ENCODE measurements at regions not wholly inside any gene's neighbourhood (a gene's known extent, or its start where the extent isn't known, plus 50 kb on each side); places are given as distances from the start of the nearest gene placed in this dataset.

GRCh38 chr6:110035321-110035720 is 57.2 kb downstream of the GPR6 start:
- Histone ChIP-seq H3K4me2 (ENCODE audit: insufficient read depth, insufficient read length, low read length) (no peak overlapping the region), H3K14ac (ENCODE audit: insufficient read depth, low read length) (no peak overlapping the region), H4K8ac (replicated peaks; ENCODE audit: insufficient read length, low read depth, low read length) (no peak overlapping the region), H3K9me3 (ENCODE audit: control insufficient read depth, low read depth, low read length) (no peaks in the 10 kb centered on the region), H3K4me1 (ENCODE audit: insufficient read depth, low read length) (no peaks in the 10 kb centered on the region; the same call in 1 of the 2 replicates), H3K79me1 (ENCODE audit: insufficient read depth, low read depth, low read length, poor library complexity, severe bottlenecking) (no peaks in the 10 kb centered on the region), H3K27me3 (ENCODE audit: insufficient read depth, low read length) (no peaks in the 10 kb centered on the region), H3K56ac (ENCODE audit: insufficient read length, low read depth, low read length) (no peak overlapping the region), H2BK120ac (ENCODE audit: low read depth, low read length, poor library complexity, severe bottlenecking) (no peak overlapping the region), H2BK12ac (ENCODE audit: insufficient read length, low read depth, low read length) (no peak overlapping the region), H3K9ac (ENCODE audit: extremely low read depth, insufficient read length, low read length) (no peak overlapping the region), H3K18ac (ENCODE audit: insufficient read length, low read depth, low read length) (no peak overlapping the region), H4K5ac (ENCODE audit: insufficient read length, low read depth, low read length) (no peak overlapping the region), H2BK20ac (ENCODE audit: low read depth, low read length, poor library complexity, severe bottlenecking) (no peak overlapping the region), H3K23ac (ENCODE audit: insufficient read length, low read depth, low read length) (no peak overlapping the region), H3K4ac (ENCODE audit: low read depth, low read length) (no peak overlapping the region), H3K27ac (ENCODE audit: insufficient read length, low read depth, low read length) (no peak overlapping the region), H4K91ac (ENCODE audit: insufficient read length, low read depth, low read length) (no peak overlapping the region), H2AK5ac (ENCODE audit: insufficient read length, low read length) (no peak overlapping the region), H2BK5ac (ENCODE audit: insufficient read length, low read length) (no peak overlapping the region), H2AFZ (ENCODE audit: low read length) (no peak overlapping the region), H4K20me1 (ENCODE audit: control insufficient read depth, insufficient read depth, insufficient read length) (no peaks in the 10 kb centered on the region), H3T11ph (ENCODE audit: low read length) (no peak overlapping the region), H2BK15ac (ENCODE audit: low read depth, low read length) (no peak overlapping the region), H3K23me2 (ENCODE audit: insufficient read length, low read depth, low read length, poor library complexity, severe bottlenecking) (no peaks in the 10 kb centered on the region), H3K79me2 (ENCODE audit: insufficient read depth, low read length) (no peaks in the 10 kb centered on the region)
- no CpG with 5 or more reads among the region's 5 CpGs for WGBS (ENCODE audit: extremely low coverage, insufficient read length, low lambda C conversion rate)
- Mint-ChIP-seq H3K4me3 (no peak overlapping the region), H3K9me3 (no peaks in the 10 kb centered on the region), H3K27me3 (ENCODE audit: low read depth) (peaks cover 2% of the 10 kb centered on the region), H3K27ac (no peak overlapping the region), H3K4me1 (peaks cover 11 to 13% of the 10 kb centered on the region in 2 experiments), H3K36me3 (ENCODE audit: insufficient read depth in 1 of 3, low read depth in 3 of 3) (no peaks in the 10 kb centered on the region; a peak in 1 of 7 replicates)
- DNase-seq: no peak
- TF ChIP-seq, protein P1, sequence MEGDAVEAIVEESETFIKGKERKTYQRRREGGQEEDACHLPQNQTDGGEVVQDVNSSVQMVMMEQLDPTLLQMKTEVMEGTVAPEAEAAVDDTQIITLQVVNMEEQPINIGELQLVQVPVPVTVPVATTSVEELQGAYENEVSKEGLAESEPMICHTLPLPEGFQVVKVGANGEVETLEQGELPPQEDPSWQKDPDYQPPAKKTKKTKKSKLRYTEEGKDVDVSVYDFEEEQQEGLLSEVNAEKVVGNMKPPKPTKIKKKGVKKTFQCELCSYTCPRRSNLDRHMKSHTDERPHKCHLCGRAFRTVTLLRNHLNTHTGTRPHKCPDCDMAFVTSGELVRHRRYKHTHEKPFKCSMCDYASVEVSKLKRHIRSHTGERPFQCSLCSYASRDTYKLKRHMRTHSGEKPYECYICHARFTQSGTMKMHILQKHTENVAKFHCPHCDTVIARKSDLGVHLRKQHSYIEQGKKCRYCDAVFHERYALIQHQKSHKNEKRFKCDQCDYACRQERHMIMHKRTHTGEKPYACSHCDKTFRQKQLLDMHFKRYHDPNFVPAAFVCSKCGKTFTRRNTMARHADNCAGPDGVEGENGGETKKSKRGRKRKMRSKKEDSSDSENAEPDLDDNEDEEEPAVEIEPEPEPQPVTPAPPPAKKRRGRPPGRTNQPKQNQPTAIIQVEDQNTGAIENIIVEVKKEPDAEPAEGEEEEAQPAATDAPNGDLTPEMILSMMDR (conservative IDR thresholded peaks at IDR 0.05): no peak
